ENCODE measurements at regions not wholly inside any gene's neighbourhood (a gene's known extent, or its start where the extent isn't known, plus 50 kb on each side); places are given as distances from the start of the nearest gene placed in this dataset.

DNA sequence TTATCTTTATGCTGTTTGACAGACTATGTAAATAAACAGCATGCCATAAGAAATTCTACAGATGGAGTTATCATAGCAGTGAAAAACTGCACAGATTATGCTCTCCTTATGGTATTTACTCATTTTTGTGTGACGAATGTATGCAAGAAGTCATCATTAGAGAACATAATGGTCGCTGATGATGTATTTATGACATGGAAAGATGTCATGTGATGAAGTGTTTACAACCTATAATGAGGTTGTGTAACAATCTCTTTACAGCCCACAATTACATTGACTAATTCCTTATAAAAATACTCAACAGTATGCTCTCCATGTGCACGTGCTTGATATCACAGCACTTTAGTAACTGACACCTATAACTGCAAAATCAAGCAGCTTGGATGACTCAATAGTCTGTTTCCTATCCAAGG, 192.4 kb downstream of the BMP2 start:
- TF ChIP-seq, protein P1, sequence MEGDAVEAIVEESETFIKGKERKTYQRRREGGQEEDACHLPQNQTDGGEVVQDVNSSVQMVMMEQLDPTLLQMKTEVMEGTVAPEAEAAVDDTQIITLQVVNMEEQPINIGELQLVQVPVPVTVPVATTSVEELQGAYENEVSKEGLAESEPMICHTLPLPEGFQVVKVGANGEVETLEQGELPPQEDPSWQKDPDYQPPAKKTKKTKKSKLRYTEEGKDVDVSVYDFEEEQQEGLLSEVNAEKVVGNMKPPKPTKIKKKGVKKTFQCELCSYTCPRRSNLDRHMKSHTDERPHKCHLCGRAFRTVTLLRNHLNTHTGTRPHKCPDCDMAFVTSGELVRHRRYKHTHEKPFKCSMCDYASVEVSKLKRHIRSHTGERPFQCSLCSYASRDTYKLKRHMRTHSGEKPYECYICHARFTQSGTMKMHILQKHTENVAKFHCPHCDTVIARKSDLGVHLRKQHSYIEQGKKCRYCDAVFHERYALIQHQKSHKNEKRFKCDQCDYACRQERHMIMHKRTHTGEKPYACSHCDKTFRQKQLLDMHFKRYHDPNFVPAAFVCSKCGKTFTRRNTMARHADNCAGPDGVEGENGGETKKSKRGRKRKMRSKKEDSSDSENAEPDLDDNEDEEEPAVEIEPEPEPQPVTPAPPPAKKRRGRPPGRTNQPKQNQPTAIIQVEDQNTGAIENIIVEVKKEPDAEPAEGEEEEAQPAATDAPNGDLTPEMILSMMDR (optimal IDR thresholded peaks at IDR 0.05 in 1 of 3, IDR thresholded peaks at IDR 0.05 in 1 of 3, conservative IDR thresholded peaks at IDR 0.05 in 1 of 3; ENCODE audit: extremely low read depth in 1 of 3, insufficient read depth in 2 of 3, low read length in 3 of 3): no peak
- no peak for TF ChIP-seq EZH2 (IDR thresholded peaks at IDR 0.05; ENCODE audit: low read length)

Measured in keratinocyte (primary cell).